ENCODE measurements at regions not wholly inside any gene's neighbourhood (a gene's known extent, or its start where the extent isn't known, plus 50 kb on each side); places are given as distances from the start of the nearest gene placed in this dataset.

- Histone ChIP-seq H3K9me3 (ENCODE audit: insufficient read depth, low read length, severe bottlenecking) (no peaks in the 10 kb centered on the region), H3K4me2 (ENCODE audit: insufficient read depth, low read length) (no peak overlapping the region), H3K4me1 (ENCODE audit: insufficient read depth, low read length) (no peaks in the 10 kb centered on the region), H3K36me3 (ENCODE audit: insufficient read depth, low read length) (no peaks in the 10 kb centered on the region), H4K20me1 (ENCODE audit: insufficient read depth, low read length) (no peaks in the 10 kb centered on the region), H3K27ac (ENCODE audit: low read length) (no peak overlapping the region), H3K79me2 (ENCODE audit: insufficient read depth, low read length) (no peaks in the 10 kb centered on the region), H3K27me3 (ENCODE audit: insufficient read depth, low read length, poor library complexity) (no peaks in the 10 kb centered on the region), H2AFZ (ENCODE audit: low read depth, low read length) (no peak overlapping the region), H3K9ac (ENCODE audit: low read depth, low read length) (no peak overlapping the region), H3K4me3 (ENCODE audit: low read depth in 1 of 2, low read length in 2 of 2) (no peak overlapping the region)
- TF ChIP-seq EZH2 (IDR thresholded peaks at IDR 0.05; ENCODE audit: borderline replicate concordance, low read depth, low read length, severe bottlenecking) (no peak), CTCF (IDR thresholded peaks at IDR 0.05; ENCODE audit: borderline replicate concordance, extremely low read depth, low read length, poor library complexity, severe bottlenecking) (no peak)
- no peak for ATAC-seq (ENCODE audit: insufficient read depth, low read depth)
- no peak for DNase-seq
Measured at GRCh38 chr12:84718906-84719305, 193.7 kb downstream of the SLC6A15 start.

- no peak for ATAC-seq (ENCODE audit: insufficient read depth, low read depth)
Measured at GRCh38 chr12:84712747-84713146, 199.9 kb downstream of the SLC6A15 start.

GRCh38 chr12:84706374-84706773 lies 206.2 kb downstream of the SLC6A15 start:
- Histone ChIP-seq H4K20me1 (ENCODE audit: insufficient read depth, low read length) (no peaks in the 10 kb centered on the region), H3K27ac (ENCODE audit: low read length) (no peak overlapping the region), H3K4me3 (ENCODE audit: low read depth in 1 of 2, low read length in 2 of 2) (no peak overlapping the region), H3K9ac (ENCODE audit: low read depth, low read length) (no peak overlapping the region), H3K9me3 (ENCODE audit: insufficient read depth, low read length, severe bottlenecking) (no peaks in the 10 kb centered on the region), H3K4me2 (ENCODE audit: insufficient read depth, low read length) (no peak overlapping the region), H3K4me1 (ENCODE audit: insufficient read depth, low read length) (no peaks in the 10 kb centered on the region), H3K36me3 (ENCODE audit: insufficient read depth, low read length) (no peaks in the 10 kb centered on the region), H3K27me3 (ENCODE audit: insufficient read depth, low read length, poor library complexity) (no peaks in the 10 kb centered on the region), H2AFZ (ENCODE audit: low read depth, low read length) (no peak overlapping the region), H3K79me2 (ENCODE audit: insufficient read depth, low read length) (no peaks in the 10 kb centered on the region)
- ATAC-seq (ENCODE audit: insufficient read depth, low read depth) (no peak), DNase-seq (no peak)
- no peak for TF ChIP-seq CTCF (IDR thresholded peaks at IDR 0.05; ENCODE audit: borderline replicate concordance, extremely low read depth, low read length, poor library complexity, severe bottlenecking)
- TF ChIP-seq EZH2 (IDR thresholded peaks at IDR 0.05; ENCODE audit: borderline replicate concordance, low read depth, low read length, severe bottlenecking): no peak

More at GRCh38 chr12:84712747-84713146, 199.9 kb downstream of the SLC6A15 start:
- no peaks in the 10 kb centered on the region for H3K9me3 ChIP-seq (ENCODE audit: insufficient read depth, low read length, severe bottlenecking)
- H3K4me1 ChIP-seq (ENCODE audit: insufficient read depth, low read length): no peaks in the 10 kb centered on the region
- TF ChIP-seq EZH2 (IDR thresholded peaks at IDR 0.05; ENCODE audit: borderline replicate concordance, low read depth, low read length, severe bottlenecking): no peak
- no peak overlapping the region for H2AFZ ChIP-seq (ENCODE audit: low read depth, low read length)
- DNase-seq: no peak
- H3K27ac ChIP-seq (ENCODE audit: low read length): no peak overlapping the region
- no peaks in the 10 kb centered on the region for H3K36me3 ChIP-seq (ENCODE audit: insufficient read depth, low read length)
- no peak overlapping the region for H3K4me2 ChIP-seq (ENCODE audit: insufficient read depth, low read length)
- no peaks in the 10 kb centered on the region for H4K20me1 ChIP-seq (ENCODE audit: insufficient read depth, low read length)
- no peaks in the 10 kb centered on the region for H3K79me2 ChIP-seq (ENCODE audit: insufficient read depth, low read length)
- no peak overlapping the region for H3K9ac ChIP-seq (ENCODE audit: low read depth, low read length)
- no peaks in the 10 kb centered on the region for H3K27me3 ChIP-seq (ENCODE audit: insufficient read depth, low read length, poor library complexity)
- no peak overlapping the region for H3K4me3 ChIP-seq (ENCODE audit: low read depth in 1 of 2, low read length in 2 of 2)

- Histone ChIP-seq H3K4me2 (ENCODE audit: insufficient read depth, low read length) (no peak overlapping the region), H3K27me3 (ENCODE audit: insufficient read depth, low read length, poor library complexity) (no peaks in the 10 kb centered on the region), H3K9me3 (ENCODE audit: insufficient read depth, low read length, severe bottlenecking) (no peaks in the 10 kb centered on the region), H3K4me1 (ENCODE audit: insufficient read depth, low read length) (no peaks in the 10 kb centered on the region), H4K20me1 (ENCODE audit: insufficient read depth, low read length) (no peaks in the 10 kb centered on the region), H3K27ac (ENCODE audit: low read length) (no peak overlapping the region), H3K79me2 (ENCODE audit: insufficient read depth, low read length) (no peaks in the 10 kb centered on the region), H3K36me3 (ENCODE audit: insufficient read depth, low read length) (no peaks in the 10 kb centered on the region), H3K9ac (ENCODE audit: low read depth, low read length) (no peak overlapping the region), H2AFZ (ENCODE audit: low read depth, low read length) (no peak overlapping the region), H3K4me3 (ENCODE audit: low read depth in 1 of 2, low read length in 2 of 2) (no peak overlapping the region)
- DNase-seq (no peak), ATAC-seq (ENCODE audit: insufficient read depth, low read depth) (no peak)
- TF ChIP-seq CTCF (IDR thresholded peaks at IDR 0.05; ENCODE audit: borderline replicate concordance, extremely low read depth, low read length, poor library complexity, severe bottlenecking) (no peak), EZH2 (IDR thresholded peaks at IDR 0.05; ENCODE audit: borderline replicate concordance, low read depth, low read length, severe bottlenecking) (no peak)
Measured at GRCh38 chr12:84704856-84705255, 207.7 kb downstream of the SLC6A15 start.

Data from DND-41 (cell line).